HepG2 (cell line): ENCODE measurements at regions not wholly inside any gene's neighbourhood (a gene's known extent, or its start where the extent isn't known, plus 50 kb on each side); places are given as distances from the start of the nearest gene placed in this dataset.

ENCODE experiments used
- ATAC-seq: fragments of 200-7000 bp; cut with Tn5 transposase; 3 replicates; pipeline ENCODE4 v1.9.1; 2020; ENCODE audit warnings: mild to moderate bottlenecking, moderate library complexity
- BruUV-seq: library from RNA; stranded (reverse); fragments of 400-500 nt; replicated peaks from 2 replicates; lab custom pipeline; 2021; lab: Mats Ljungman, UMichigan
- CTCF ChIA-PET: fragments of 300-600 bp; formaldehyde crosslinking; extraction: SDS; loops from one replicate; lab custom pipeline; 2021; ENCODE audit warnings: low total read pairs, inconsistent platforms, low intra/inter-chr PET ratio; lab: Yijun Ruan, JAX
- POLR2A ChIA-PET: fragments of 350-600 bp; sonication (Branson Sonifier 250); formaldehyde crosslinking; loops from one replicate; lab custom pipeline; 2020; ENCODE audit warnings: antibody characterized with exemption, inconsistent platforms; lab: Yijun Ruan, JAX
- DNase-seq: peaks from one replicate; pipeline ENCODE4 v3.0.0-alpha.2; 2015; ENCODE audit warnings: low spot score
- FAIRE-seq: peaks from 3 replicates; lab custom pipeline; 2011; peaks lifted over from hg19 to GRCh38; lab: Jason Lieb, UNC
- H2AFZ ChIP-seq: one replicate; pipeline ENCODE4 v1.6.1; 2011; ENCODE audit warnings: low read length, inconsistent platforms
- H3K27ac ChIP-seq: fragments of 300-600 bp; 3 replicates; pipeline ENCODE4 v1.8.0; 2011; ENCODE audit warnings: mixed run types, mild to moderate bottlenecking, mixed read lengths, low read length, inconsistent platforms; ENCODE audit not compliant: insufficient read depth; ENCODE audit errors: extremely low read length
- H3K27me3 ChIP-seq, 2 experiments: fragments of 200-600 bp in 1 of 2; 2 replicates in 1 of 2; 3 replicates in 1 of 2; pipeline versions ENCODE4 v1.6.0 to v1.8.0; 2011; ENCODE audit warnings: low read length in 2 of 2, mild to moderate bottlenecking in 2 of 2, moderate library complexity in 2 of 2, inconsistent platforms in 1 of 2; ENCODE audit not compliant: insufficient read depth in 2 of 2, control insufficient read depth in 1 of 2
- H3K36me3 ChIP-seq, 2 experiments: fragments of 200-600 bp in 1 of 2; replicated peaks in 1 of 2; 2 replicates in 1 of 2; 3 replicates in 1 of 2; pipeline versions ENCODE4 v1.5.1 to v1.8.0; 2011; ENCODE audit warnings: low read length in 2 of 2, inconsistent platforms in 1 of 2; ENCODE audit not compliant: insufficient read depth in 2 of 2, control insufficient read depth in 1 of 2
- H3K4me1 ChIP-seq: 2 replicates; pipeline ENCODE4 v1.5.1; 2012; ENCODE audit warnings: low read length, inconsistent platforms; ENCODE audit not compliant: insufficient read depth
- H3K4me2 ChIP-seq: 2 replicates; pipeline ENCODE4 v1.6.0; 2011; ENCODE audit warnings: low read depth, low read length, inconsistent platforms
- H3K4me3 ChIP-seq, 3 experiments: fragments of 200-600 bp in 1 of 3; sonication (generic), shearing (Covaris generic) in 1 of 3; replicated peaks in 1 of 3; 2 replicates each; pipeline ENCODE4 v1.5.1; 2011 to 2016; ENCODE audit warnings: low read length in 3 of 3, inconsistent platforms in 2 of 3, low read depth in 2 of 3, mild to moderate bottlenecking in 2 of 3, control low read depth in 1 of 3, mixed read lengths in 1 of 3; ENCODE audit not compliant: insufficient read depth in 1 of 3
- H3K79me2 ChIP-seq: one replicate; pipeline ENCODE4 v1.6.1; 2011; ENCODE audit warnings: low read length, inconsistent platforms; ENCODE audit not compliant: insufficient read depth
- H3K9ac ChIP-seq: 2 replicates; pipeline ENCODE4 v1.6.0; 2011; ENCODE audit warnings: mild to moderate bottlenecking, low read depth, low read length, inconsistent platforms; ENCODE audit not compliant: insufficient read depth
- H3K9me3 ChIP-seq: 2 replicates; pipeline ENCODE4 v1.5.1; 2012; ENCODE audit warnings: mild to moderate bottlenecking, low read length
- H4K20me1 ChIP-seq: 2 replicates; pipeline ENCODE4 v1.6.0; 2011; ENCODE audit warnings: inconsistent platforms, mild to moderate bottlenecking, low read length, moderate library complexity; ENCODE audit not compliant: insufficient read depth
- ARID3A ChIP-seq: IDR thresholded peaks from 2 replicates; pipeline ENCODE4 v1.6.1; 2012; ENCODE audit warnings: low read depth, low read length, improper control_type of control experiment
- BCL3 ChIP-seq: sonication (generic); formaldehyde crosslinking; IDR thresholded peaks from 2 replicates; pipeline ENCODE4 v1.5.1; 2020; ENCODE audit warnings: mild to moderate bottlenecking, missing genetic modification reagents, moderate library complexity
- FOXC1 ChIP-seq: sonication (generic); formaldehyde crosslinking; IDR thresholded peaks from 2 replicates; pipeline ENCODE4 v1.8.0; 2022; ENCODE audit warnings: mild to moderate bottlenecking, missing genetic modification reagents, borderline replicate concordance
- FOXJ3 ChIP-seq: sonication (generic); formaldehyde crosslinking; IDR thresholded peaks from 2 replicates; pipeline ENCODE4 v1.4.0; 2020; ENCODE audit warnings: missing genetic modification reagents, mild to moderate bottlenecking, borderline replicate concordance
- GLI4 ChIP-seq: sonication (generic); formaldehyde crosslinking; IDR thresholded peaks from 2 replicates; pipeline ENCODE4 v1.5.1; 2020; ENCODE audit warnings: missing genetic modification reagents, mild to moderate bottlenecking, moderate library complexity, borderline replicate concordance
- NR1H2 ChIP-seq: sonication (generic); formaldehyde crosslinking; IDR thresholded peaks from 2 replicates; pipeline ENCODE4 v1.8.1; 2022; ENCODE audit warnings: low read depth, missing genetic modification reagents, borderline replicate concordance
- REPIN1 ChIP-seq: sonication (generic); formaldehyde crosslinking; IDR thresholded peaks from 2 replicates; pipeline ENCODE4 v1.8.0; 2022; ENCODE audit warnings: missing genetic modification reagents, low read depth, mild to moderate bottlenecking, borderline replicate concordance
- RORA ChIP-seq: sonication (generic); formaldehyde crosslinking; IDR thresholded peaks from 2 replicates; pipeline ENCODE4 v1.5.0; 2020; ENCODE audit warnings: mild to moderate bottlenecking, missing genetic modification reagents, moderate library complexity
- TSC22D2 ChIP-seq: sonication (generic); formaldehyde crosslinking; IDR thresholded peaks from 2 replicates; pipeline ENCODE4 v1.5.1; 2020; ENCODE audit warnings: missing genetic modification reagents, mild to moderate bottlenecking, borderline replicate concordance
- WIZ ChIP-seq: sonication (generic); formaldehyde crosslinking; IDR thresholded peaks from 2 replicates; pipeline ENCODE4 v1.5.1; 2020; ENCODE audit warnings: mild to moderate bottlenecking, missing genetic modification reagents
- YY1 ChIP-seq: IDR thresholded peaks from 2 replicates; pipeline ENCODE4 v1.6.1; 2011; ENCODE audit warnings: low read length, low read depth, moderate library complexity, mild to moderate bottlenecking; ENCODE audit not compliant: insufficient read depth, insufficient replicate concordance
- ZFP41 ChIP-seq: sonication (generic); formaldehyde crosslinking; IDR thresholded peaks from 2 replicates; pipeline ENCODE4 v1.4.0; 2020; ENCODE audit warnings: mild to moderate bottlenecking, missing genetic modification reagents, borderline replicate concordance
- ZMYM2 ChIP-seq: sonication (generic); formaldehyde crosslinking; IDR thresholded peaks from 2 replicates; pipeline ENCODE4 v1.8.0; 2022; ENCODE audit warnings: mild to moderate bottlenecking, missing genetic modification reagents
- ZNF142 ChIP-seq: sonication (generic); formaldehyde crosslinking; IDR thresholded peaks from 2 replicates; pipeline ENCODE4 v1.4.0; 2020; ENCODE audit warnings: missing genetic modification reagents
- ZNF317 ChIP-seq: sonication (generic); formaldehyde crosslinking; IDR thresholded peaks from 2 replicates; pipeline ENCODE4 v1.5.0; 2020; ENCODE audit warnings: mild to moderate bottlenecking, missing genetic modification reagents
- ZNF749 ChIP-seq: sonication (generic); formaldehyde crosslinking; IDR thresholded peaks from 2 replicates; pipeline ENCODE4 v1.8.0; 2022; ENCODE audit warnings: mild to moderate bottlenecking, missing genetic modification reagents, moderate library complexity, borderline replicate concordance
- ZNF780A ChIP-seq: sonication (generic); formaldehyde crosslinking; IDR thresholded peaks from 2 replicates; pipeline ENCODE4 v1.8.0; 2022; ENCODE audit warnings: mild to moderate bottlenecking, missing genetic modification reagents, moderate library complexity
- WGBS: methylation state at CpG from one replicate; pipeline ENCODE4 v1.1.6; 2017; ENCODE audit warnings: low lambda C conversion rate; 5-methylcytosine and 5-hydroxymethylcytosine counted together
- in situ Hi-C: cut with HindIII; loops from 2 replicates; pipeline ENCODE4 v1.10.0; 2017; ENCODE audit warnings: low pct_unique_long_range_greater_than_20kb; ENCODE audit not compliant: extremely low pct_ligation_motif_present
- intact Hi-C: fragments of 100-400 bp; cut with micrococcal nuclease; formaldehyde crosslinking; loops from one replicate; pipeline ENCODE4 v1.10.0; 2022; ENCODE audit not compliant: unreplicated experiment

- no TSS peak for BruUV-seq
- no peak for DNase-seq
- Histone ChIP-seq H3K9ac (no peak overlapping the region), H3K27ac (no peak overlapping the region), H3K79me2 (no peaks in the 10 kb centered on the region), H3K36me3 (no peaks in the 10 kb centered on the region), H3K9me3 (peaks cover 56% of the 10 kb centered on the region), H3K4me3 (no peak overlapping the region), H4K20me1 (no peaks in the 10 kb centered on the region), H3K4me1 (no peaks in the 10 kb centered on the region), H2AFZ (no peak overlapping the region), H3K4me2 (no peak overlapping the region), H3K27me3 (no peaks in the 10 kb centered on the region)
- FAIRE-seq: no peak
- ChIA-PET POLR2A (no interaction called here), CTCF (no interaction called here)
- 59% methylated on average over 2 of the region's 2 CpGs for WGBS
- intact Hi-C loops (no loop called here), in situ Hi-C loops (no loop called here)
- ATAC-seq: no peak
- TF ChIP-seq REPIN1 (CRISPR knock-in tag): no peak
- TF ChIP-seq TSC22D2: no peak
- TF ChIP-seq WIZ (CRISPR knock-in tag): no peak
- TF ChIP-seq ZNF317 (CRISPR knock-in tag): no peak
- TF ChIP-seq ZFP41: no peak
- no peak for TF ChIP-seq GLI4 (CRISPR knock-in tag)
- TF ChIP-seq FOXJ3 (CRISPR knock-in tag): no peak
- TF ChIP-seq ZNF780A (CRISPR knock-in tag): no peak
- no peak for TF ChIP-seq YY1
- TF ChIP-seq ZMYM2 (CRISPR knock-in tag): no peak
- no peak for TF ChIP-seq ARID3A
- no peak for TF ChIP-seq ZNF749 (CRISPR knock-in tag)
- no peak for TF ChIP-seq NR1H2 (CRISPR knock-in tag)
- no peak for TF ChIP-seq FOXC1 (CRISPR knock-in tag)
- TF ChIP-seq RORA: no peak
- no peak for TF ChIP-seq ZNF142 (CRISPR knock-in tag)
- TF ChIP-seq BCL3 (CRISPR knock-in tag): no peak
Observed at GRCh38 chr9:10690546-10690945, 77.7 kb upstream of the PTPRD start.
